GM23338 (cell line): ENCODE measurements at regions not wholly inside any gene's neighbourhood (a gene's known extent, or its start where the extent isn't known, plus 50 kb on each side); places are given as distances from the start of the nearest gene placed in this dataset.

Experiments
- ATAC-seq: fragments of 200-7000 bp; cut with Tn5 transposase; 3 replicates; pipeline ENCODE4 v1.9.1; 2020
- DNase-seq: peaks from one replicate; pipeline ENCODE4 v3.0.0-alpha.2; 2015; ENCODE audit warnings: low spot score
- H2AFZ ChIP-seq: fragments of 200-600 bp; sonication (generic); 2 replicates; pipeline ENCODE4 v1.8.0; 2016; ENCODE audit warnings: antibody characterized with exemption, mild to moderate bottlenecking, moderate library complexity
- H3F3A ChIP-seq: fragments of 200-600 bp; sonication (generic); replicated peaks from 2 replicates; pipeline ENCODE4 v1.8.0; 2017; ENCODE audit warnings: antibody characterized with exemption, mixed run types, low read depth
- H3K27ac ChIP-seq: fragments of 200-600 bp; sonication (generic); 2 replicates; pipeline ENCODE4 v1.6.1; 2016; ENCODE audit warnings: low read depth
- H3K27me3 ChIP-seq: fragments of 200-600 bp; sonication (generic); 2 replicates; pipeline ENCODE4 v1.8.0; 2016; ENCODE audit warnings: mild to moderate bottlenecking, mixed run types, moderate library complexity; ENCODE audit not compliant: insufficient read depth
- H3K36me3 ChIP-seq: fragments of 200-600 bp; sonication (generic); 2 replicates; pipeline ENCODE4 v1.8.0; 2016; ENCODE audit warnings: mild to moderate bottlenecking; ENCODE audit not compliant: insufficient read depth
- H3K4me1 ChIP-seq: fragments of 200-600 bp; sonication (generic); 2 replicates; pipeline ENCODE4 v1.8.0; 2016; ENCODE audit warnings: mild to moderate bottlenecking, moderate library complexity; ENCODE audit not compliant: insufficient read depth
- H3K4me2 ChIP-seq: fragments of 200-600 bp; sonication (generic); 2 replicates; pipeline ENCODE4 v1.7.1; 2017; ENCODE audit warnings: mixed run types
- H3K4me3 ChIP-seq: fragments of 200-600 bp; sonication (generic); 2 replicates; pipeline ENCODE4 v1.6.1; 2016; ENCODE audit warnings: mixed run types
- H3K79me2 ChIP-seq: fragments of 200-600 bp; sonication (generic); replicated peaks from 2 replicates; pipeline ENCODE4 v1.8.0; 2017; ENCODE audit warnings: mild to moderate bottlenecking; ENCODE audit not compliant: insufficient read depth
- H3K9me2 ChIP-seq: fragments of 200-600 bp; sonication (generic); 2 replicates; pipeline ENCODE4 v1.8.0; 2017; ENCODE audit not compliant: insufficient read depth
- H4K20me1 ChIP-seq: fragments of 200-600 bp; sonication (generic); replicated peaks from 2 replicates; pipeline ENCODE4 v1.8.0; 2017; ENCODE audit warnings: mild to moderate bottlenecking; ENCODE audit not compliant: insufficient read depth
- H3K27ac Mint-ChIP-seq: 2 replicates; pipeline ENCODE4 v1.8.0; 2020; ENCODE audit warnings: inconsistent platforms, mild to moderate bottlenecking, moderate library complexity, mixed read lengths
- H3K27me3 Mint-ChIP-seq: 3 replicates; pipeline ENCODE4 v1.8.0; 2022; ENCODE audit warnings: low read depth, mild to moderate bottlenecking, moderate library complexity, mixed read lengths, inconsistent platforms; ENCODE audit not compliant: insufficient read depth, poor library complexity
- H3K36me3 Mint-ChIP-seq: 3 replicates; pipeline ENCODE4 v1.8.0; 2021; ENCODE audit warnings: low read depth, mild to moderate bottlenecking, inconsistent platforms, moderate library complexity, mixed read lengths
- H3K4me1 Mint-ChIP-seq: 3 replicates; pipeline ENCODE4 v1.8.0; 2020; ENCODE audit warnings: mild to moderate bottlenecking, inconsistent platforms, mixed read lengths
- H3K4me3 Mint-ChIP-seq: 3 replicates; pipeline ENCODE4 v1.8.0; 2021; ENCODE audit warnings: moderate library complexity, mild to moderate bottlenecking, inconsistent platforms, mixed read lengths
- H3K9me3 Mint-ChIP-seq: 3 replicates; pipeline ENCODE4 v1.8.0; 2020; ENCODE audit warnings: moderate library complexity, mild to moderate bottlenecking, inconsistent platforms, mixed read lengths
- ZNF462 ChIP-seq: fragments of 250-450 bp; sonication (Bioruptor Pico); IDR thresholded peaks from 2 replicates; pipeline ENCODE4 v1.5.0; 2020; ENCODE audit warnings: mild to moderate bottlenecking, moderate library complexity
- TF ChIP-seq, protein P1 (sequence below): IDR thresholded peaks from 2 replicates; pipeline ENCODE4 v1.6.1; 2016; ENCODE audit warnings: antibody characterized with exemption
- TF ChIP-seq, protein P2 (sequence below): IDR thresholded peaks from one replicate; pipeline ENCODE4 v1.6.1; 2018; ENCODE audit warnings: antibody characterized with exemption; ENCODE audit not compliant: unreplicated experiment

- Histone ChIP-seq H3K9me2 (peaks cover 3% of the 10 kb centered on the region; the same call in 1 of the 2 replicates), H3K4me1 (no peaks in the 10 kb centered on the region), H3K36me3 (no peaks in the 10 kb centered on the region), H3K27me3 (no peaks in the 10 kb centered on the region), H2AFZ (0 out of 2 replicates have a peak overlapping the region, but pooled peaks have one; percentile 78), H4K20me1 (no peaks in the 10 kb centered on the region), H3K4me2 (no peak overlapping the region), H3K27ac (no peak overlapping the region), H3F3A (no peaks in the 10 kb centered on the region), H3K79me2 (no peaks in the 10 kb centered on the region), H3K4me3 (no peak overlapping the region)
- peaks cover 4% of the 10 kb centered on the region for H3K27me3 Mint-ChIP-seq
- TF ChIP-seq ZNF462 (CRISPR knock-in tag) = no peak
- TF ChIP-seq, protein P1, sequence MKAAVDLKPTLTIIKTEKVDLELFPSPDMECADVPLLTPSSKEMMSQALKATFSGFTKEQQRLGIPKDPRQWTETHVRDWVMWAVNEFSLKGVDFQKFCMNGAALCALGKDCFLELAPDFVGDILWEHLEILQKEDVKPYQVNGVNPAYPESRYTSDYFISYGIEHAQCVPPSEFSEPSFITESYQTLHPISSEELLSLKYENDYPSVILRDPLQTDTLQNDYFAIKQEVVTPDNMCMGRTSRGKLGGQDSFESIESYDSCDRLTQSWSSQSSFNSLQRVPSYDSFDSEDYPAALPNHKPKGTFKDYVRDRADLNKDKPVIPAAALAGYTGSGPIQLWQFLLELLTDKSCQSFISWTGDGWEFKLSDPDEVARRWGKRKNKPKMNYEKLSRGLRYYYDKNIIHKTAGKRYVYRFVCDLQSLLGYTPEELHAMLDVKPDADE = no peak
- TF ChIP-seq, protein P2, sequence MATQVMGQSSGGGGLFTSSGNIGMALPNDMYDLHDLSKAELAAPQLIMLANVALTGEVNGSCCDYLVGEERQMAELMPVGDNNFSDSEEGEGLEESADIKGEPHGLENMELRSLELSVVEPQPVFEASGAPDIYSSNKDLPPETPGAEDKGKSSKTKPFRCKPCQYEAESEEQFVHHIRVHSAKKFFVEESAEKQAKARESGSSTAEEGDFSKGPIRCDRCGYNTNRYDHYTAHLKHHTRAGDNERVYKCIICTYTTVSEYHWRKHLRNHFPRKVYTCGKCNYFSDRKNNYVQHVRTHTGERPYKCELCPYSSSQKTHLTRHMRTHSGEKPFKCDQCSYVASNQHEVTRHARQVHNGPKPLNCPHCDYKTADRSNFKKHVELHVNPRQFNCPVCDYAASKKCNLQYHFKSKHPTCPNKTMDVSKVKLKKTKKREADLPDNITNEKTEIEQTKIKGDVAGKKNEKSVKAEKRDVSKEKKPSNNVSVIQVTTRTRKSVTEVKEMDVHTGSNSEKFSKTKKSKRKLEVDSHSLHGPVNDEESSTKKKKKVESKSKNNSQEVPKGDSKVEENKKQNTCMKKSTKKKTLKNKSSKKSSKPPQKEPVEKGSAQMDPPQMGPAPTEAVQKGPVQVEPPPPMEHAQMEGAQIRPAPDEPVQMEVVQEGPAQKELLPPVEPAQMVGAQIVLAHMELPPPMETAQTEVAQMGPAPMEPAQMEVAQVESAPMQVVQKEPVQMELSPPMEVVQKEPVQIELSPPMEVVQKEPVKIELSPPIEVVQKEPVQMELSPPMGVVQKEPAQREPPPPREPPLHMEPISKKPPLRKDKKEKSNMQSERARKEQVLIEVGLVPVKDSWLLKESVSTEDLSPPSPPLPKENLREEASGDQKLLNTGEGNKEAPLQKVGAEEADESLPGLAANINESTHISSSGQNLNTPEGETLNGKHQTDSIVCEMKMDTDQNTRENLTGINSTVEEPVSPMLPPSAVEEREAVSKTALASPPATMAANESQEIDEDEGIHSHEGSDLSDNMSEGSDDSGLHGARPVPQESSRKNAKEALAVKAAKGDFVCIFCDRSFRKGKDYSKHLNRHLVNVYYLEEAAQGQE = no peak
- no peak overlapping the region for H3K27ac Mint-ChIP-seq
- no peaks in the 10 kb centered on the region for H3K36me3 Mint-ChIP-seq
- H3K9me3 Mint-ChIP-seq = no peaks in the 10 kb centered on the region
- peaks cover 10% of the 10 kb centered on the region; the same call in 2 of the 3 replicates for H3K4me1 Mint-ChIP-seq
- DNase-seq = no peak
- no peak for ATAC-seq
- H3K4me3 Mint-ChIP-seq = no peak overlapping the region
Measured at GRCh38 chr3:55327131-55327920, 159.8 kb downstream of the WNT5A start.
